ENCODE measurements at regions not wholly inside any gene's neighbourhood (a gene's known extent, or its start where the extent isn't known, plus 50 kb on each side); places are given as distances from the start of the nearest gene placed in this dataset.

DNA sequence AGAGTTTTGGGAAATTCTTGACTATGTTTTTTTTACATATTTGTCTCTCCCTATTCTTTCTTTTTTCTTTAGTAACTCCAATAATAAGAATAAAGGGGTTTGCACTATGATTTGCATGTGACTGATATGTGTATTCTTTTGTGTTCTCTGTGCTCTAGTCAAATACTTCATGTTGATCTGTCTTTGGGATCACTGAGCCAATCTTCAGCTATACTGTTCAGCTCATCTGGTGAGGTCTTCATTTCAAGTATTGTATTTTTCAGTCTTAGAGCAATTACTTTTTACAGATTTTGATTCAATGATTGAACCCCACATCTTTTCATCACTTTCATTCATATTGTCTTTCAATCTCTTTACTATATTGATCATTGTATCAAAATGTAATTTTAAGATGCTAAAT, 58.1 kb upstream of the TAF11L2 start:
- no peak for ATAC-seq
- no peaks in the 10 kb centered on the region for H3K4me1 ChIP-seq (ENCODE audit: control insufficient read depth, insufficient read depth, low read length)
- no peak for DNase-seq
- no peak overlapping the region for H3K27ac ChIP-seq (ENCODE audit: low read length)
- peaks cover 3% of the 10 kb centered on the region for H3K9me3 ChIP-seq (ENCODE audit: control insufficient read depth, insufficient read depth, low read length)
- TF ChIP-seq, protein P1, sequence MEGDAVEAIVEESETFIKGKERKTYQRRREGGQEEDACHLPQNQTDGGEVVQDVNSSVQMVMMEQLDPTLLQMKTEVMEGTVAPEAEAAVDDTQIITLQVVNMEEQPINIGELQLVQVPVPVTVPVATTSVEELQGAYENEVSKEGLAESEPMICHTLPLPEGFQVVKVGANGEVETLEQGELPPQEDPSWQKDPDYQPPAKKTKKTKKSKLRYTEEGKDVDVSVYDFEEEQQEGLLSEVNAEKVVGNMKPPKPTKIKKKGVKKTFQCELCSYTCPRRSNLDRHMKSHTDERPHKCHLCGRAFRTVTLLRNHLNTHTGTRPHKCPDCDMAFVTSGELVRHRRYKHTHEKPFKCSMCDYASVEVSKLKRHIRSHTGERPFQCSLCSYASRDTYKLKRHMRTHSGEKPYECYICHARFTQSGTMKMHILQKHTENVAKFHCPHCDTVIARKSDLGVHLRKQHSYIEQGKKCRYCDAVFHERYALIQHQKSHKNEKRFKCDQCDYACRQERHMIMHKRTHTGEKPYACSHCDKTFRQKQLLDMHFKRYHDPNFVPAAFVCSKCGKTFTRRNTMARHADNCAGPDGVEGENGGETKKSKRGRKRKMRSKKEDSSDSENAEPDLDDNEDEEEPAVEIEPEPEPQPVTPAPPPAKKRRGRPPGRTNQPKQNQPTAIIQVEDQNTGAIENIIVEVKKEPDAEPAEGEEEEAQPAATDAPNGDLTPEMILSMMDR (IDR thresholded peaks at IDR 0.05) = no peak
- H3K36me3 ChIP-seq (ENCODE audit: control insufficient read depth, insufficient read depth, low read length) = no peaks in the 10 kb centered on the region
- no peak overlapping the region for H3K4me3 ChIP-seq (ENCODE audit: low read length)
- intact Hi-C loops (cut with micrococcal nuclease) = no loop called here
- Mint-ChIP-seq H3K36me3 (peaks cover 9% of the 10 kb centered on the region), H3K9me3 (peaks cover 10 to 18% of the 10 kb centered on the region in 2 donors), H3K4me3 (no peak overlapping the region), H3K4me1 (peaks cover 11 to 15% of the 10 kb centered on the region in 2 donors), H3K27me3 (ENCODE audit: low read depth in 2 of 2) (no peaks in the 10 kb centered on the region), H3K27ac (no peak overlapping the region)
- H3K27me3 ChIP-seq (ENCODE audit: control insufficient read depth, insufficient read depth, low read length) = no peaks in the 10 kb centered on the region

DNA sequence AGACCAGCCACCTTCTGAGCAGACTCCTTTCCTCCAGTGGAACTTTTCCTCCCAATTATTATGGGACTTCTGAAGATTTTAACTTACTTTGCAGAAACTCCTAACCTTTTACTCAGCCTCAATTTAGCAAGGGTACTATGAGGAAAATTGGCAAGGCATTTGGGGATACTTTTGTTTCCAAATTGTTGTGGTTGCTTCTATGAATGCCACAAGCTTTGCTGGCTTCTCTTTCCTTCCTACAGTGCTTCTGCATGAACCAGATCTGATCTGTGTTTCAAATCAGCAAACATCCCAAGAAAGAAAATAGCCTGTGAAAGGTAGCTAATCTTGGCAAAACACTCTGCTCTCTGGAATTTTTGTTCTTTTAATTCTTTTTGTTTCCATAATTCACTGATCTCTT, 57.3 kb upstream of the TAF11L2 start:
- H3K4me3 ChIP-seq (ENCODE audit: low read length) = no peak overlapping the region
- no peaks in the 10 kb centered on the region for H3K4me1 ChIP-seq (ENCODE audit: control insufficient read depth, insufficient read depth, low read length)
- TF ChIP-seq, protein P1 (IDR thresholded peaks at IDR 0.05) = no peak
- no peaks in the 10 kb centered on the region for H3K27me3 ChIP-seq (ENCODE audit: control insufficient read depth, insufficient read depth, low read length)
- peaks cover 3% of the 10 kb centered on the region for H3K9me3 ChIP-seq (ENCODE audit: control insufficient read depth, insufficient read depth, low read length)
- Mint-ChIP-seq H3K27ac (no peak overlapping the region), H3K4me3 (no peak overlapping the region), H3K27me3 (ENCODE audit: low read depth in 2 of 2) (no peaks in the 10 kb centered on the region), H3K4me1 (peaks cover 11 to 15% of the 10 kb centered on the region in 2 donors), H3K36me3 (peaks cover 9% of the 10 kb centered on the region), H3K9me3 (peaks cover 10 to 18% of the 10 kb centered on the region in 2 donors)
- H3K27ac ChIP-seq (ENCODE audit: low read length) = no peak overlapping the region
- no peak for ATAC-seq
- H3K36me3 ChIP-seq (ENCODE audit: control insufficient read depth, insufficient read depth, low read length) = no peaks in the 10 kb centered on the region
- DNase-seq = no peak
- intact Hi-C loops (cut with micrococcal nuclease) = no loop called here

DNA sequence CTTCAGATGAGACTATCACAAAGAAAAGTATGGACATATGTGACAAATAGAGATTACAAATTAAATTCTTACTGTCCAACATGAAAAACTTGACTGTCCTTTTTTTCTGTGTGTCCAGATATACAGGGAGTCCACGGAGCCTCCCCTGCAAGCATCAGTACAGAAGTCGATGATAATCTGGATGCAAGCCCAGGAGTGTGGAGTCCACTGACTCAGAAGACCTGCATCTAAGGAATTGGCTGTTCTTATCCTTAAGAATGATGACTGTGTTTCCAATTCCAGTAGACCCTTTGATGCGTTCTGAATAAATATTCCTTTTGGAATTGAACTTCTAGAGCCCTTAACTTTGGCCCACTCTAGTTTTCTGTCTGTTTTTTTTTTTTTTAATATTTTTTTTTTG, 56.7 kb upstream of the TAF11L2 start:
- Mint-ChIP-seq H3K27me3 (ENCODE audit: low read depth in 2 of 2) (no peaks in the 10 kb centered on the region), H3K27ac (no peak overlapping the region), H3K9me3 (peaks cover 8 to 18% of the 10 kb centered on the region in 2 donors), H3K36me3 (peaks cover 9% of the 10 kb centered on the region), H3K4me1 (peaks cover 8 to 12% of the 10 kb centered on the region in 2 donors), H3K4me3 (no peak overlapping the region)
- H3K4me3 ChIP-seq (ENCODE audit: low read length) = no peak overlapping the region
- no peak for ATAC-seq
- no peaks in the 10 kb centered on the region for H3K4me1 ChIP-seq (ENCODE audit: control insufficient read depth, insufficient read depth, low read length)
- H3K27ac ChIP-seq (ENCODE audit: low read length) = no peak overlapping the region
- H3K9me3 ChIP-seq (ENCODE audit: control insufficient read depth, insufficient read depth, low read length) = peaks cover 3% of the 10 kb centered on the region
- no peaks in the 10 kb centered on the region for H3K36me3 ChIP-seq (ENCODE audit: control insufficient read depth, insufficient read depth, low read length)
- TF ChIP-seq, protein P1 (IDR thresholded peaks at IDR 0.05) = no peak
- no peaks in the 10 kb centered on the region for H3K27me3 ChIP-seq (ENCODE audit: control insufficient read depth, insufficient read depth, low read length)
- DNase-seq = no peak
- intact Hi-C loops (cut with micrococcal nuclease) = no loop called here
- 59% methylated on average over 3 of the region's 3 CpGs for WGBS (ENCODE audit: insufficient coverage)

DNA sequence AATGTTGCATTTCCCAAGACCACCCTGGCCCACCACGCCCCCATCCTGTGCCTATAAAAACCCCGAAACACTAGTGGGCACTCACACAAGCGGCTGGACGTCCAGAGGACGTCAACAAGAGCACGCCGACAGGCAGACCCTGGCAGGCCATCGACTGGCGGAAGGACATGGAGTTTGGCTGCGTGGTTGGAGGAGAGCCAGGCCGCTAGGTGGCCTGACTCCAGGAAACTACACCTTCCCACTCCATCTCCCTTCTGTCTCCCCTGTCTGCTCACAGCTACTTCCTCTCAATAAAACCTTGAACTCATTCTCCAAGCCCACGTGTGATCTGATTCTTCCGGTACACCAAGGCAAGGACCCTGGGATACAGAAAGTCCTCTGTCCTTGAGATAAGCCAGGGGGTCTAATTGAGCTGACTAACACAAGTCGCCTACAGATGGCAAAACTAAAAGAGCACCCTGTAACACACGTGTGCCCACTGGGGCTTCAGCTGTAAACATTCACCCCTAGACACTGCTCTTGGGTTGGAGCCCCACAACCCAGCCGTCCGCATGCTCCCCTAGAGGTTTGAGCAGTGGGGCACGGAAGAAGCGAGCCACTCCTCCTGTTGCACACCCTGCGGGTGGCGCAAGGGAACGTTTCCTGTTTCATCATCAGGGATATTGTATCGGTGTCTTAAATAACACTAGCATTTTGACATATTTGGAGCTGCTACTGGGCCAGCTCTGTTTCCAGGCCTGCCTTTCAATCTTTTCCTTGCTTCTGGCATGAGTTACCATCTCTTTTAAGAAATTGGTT, 54.5 kb upstream of the TAF11L2 start:
- Mint-ChIP-seq H3K27ac (no peak overlapping the region), H3K4me1 (no peaks in the 10 kb centered on the region), H3K4me3 (no peak overlapping the region), H3K9me3 (peaks cover 4 to 12% of the 10 kb centered on the region in 2 donors), H3K36me3 (no peaks in the 10 kb centered on the region), H3K27me3 (ENCODE audit: low read depth in 2 of 2) (no peaks in the 10 kb centered on the region)
- Histone ChIP-seq H3K4me3 (ENCODE audit: low read length) (no peak overlapping the region), H3K36me3 (ENCODE audit: control insufficient read depth, insufficient read depth, low read length) (no peaks in the 10 kb centered on the region), H3K27ac (ENCODE audit: low read length) (no peak overlapping the region), H3K9me3 (ENCODE audit: control insufficient read depth, insufficient read depth, low read length) (peaks cover 3% of the 10 kb centered on the region), H3K4me1 (ENCODE audit: control insufficient read depth, insufficient read depth, low read length) (no peaks in the 10 kb centered on the region), H3K27me3 (ENCODE audit: control insufficient read depth, insufficient read depth, low read length) (no peaks in the 10 kb centered on the region)
- intact Hi-C loops (cut with micrococcal nuclease) = no loop called here
- ATAC-seq = peak in 1 of 3 donors; percentile 49
- no peak for DNase-seq
- WGBS (ENCODE audit: insufficient coverage) = 94% methylated on average over 23 of the region's 23 CpGs
- TF ChIP-seq, protein P1 (IDR thresholded peaks at IDR 0.05) = no peak
